ENCODE measurements at regions not wholly inside any gene's neighbourhood (a gene's known extent, or its start where the extent isn't known, plus 50 kb on each side); places are given as distances from the start of the nearest gene placed in this dataset.

DNA sequence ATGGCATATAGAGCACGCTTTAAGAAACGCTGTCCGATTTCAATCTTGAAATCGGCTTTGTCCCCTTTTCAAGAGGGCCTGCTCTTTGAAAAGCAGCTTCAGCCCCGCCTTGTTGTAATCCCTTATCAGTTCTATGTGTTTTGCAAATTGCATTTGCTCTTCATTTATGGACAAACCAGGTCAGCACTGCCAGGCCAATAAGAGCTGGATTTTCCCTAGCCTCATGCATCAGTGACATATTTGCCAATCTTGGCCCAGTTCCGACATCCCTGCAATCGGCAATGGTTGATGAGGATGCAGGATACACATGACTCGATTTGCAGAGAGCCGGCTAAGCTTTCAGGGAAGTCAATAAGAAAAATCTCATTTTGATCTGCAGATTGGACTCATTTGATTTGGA lies 529.1 kb upstream of the CLINT1 start:
- H3K9ac ChIP-seq (ENCODE audit: low read length), result no peak overlapping the region
- no peak overlapping the region for H3K27ac ChIP-seq (ENCODE audit: low read length)
- H3K4me1 ChIP-seq (ENCODE audit: control insufficient read depth, low read depth, low read length), result no peaks in the 10 kb centered on the region
- H3K36me3 ChIP-seq (ENCODE audit: control insufficient read depth, low read depth, low read length), result no peaks in the 10 kb centered on the region
- H3K4me3 ChIP-seq (ENCODE audit: low read length), result no peak overlapping the region
- H3K9me3 ChIP-seq (ENCODE audit: control insufficient read depth, low read depth, low read length), result no peaks in the 10 kb centered on the region
- no peaks in the 10 kb centered on the region for H3K27me3 ChIP-seq (ENCODE audit: control insufficient read depth, insufficient read depth, low read length)

DNA sequence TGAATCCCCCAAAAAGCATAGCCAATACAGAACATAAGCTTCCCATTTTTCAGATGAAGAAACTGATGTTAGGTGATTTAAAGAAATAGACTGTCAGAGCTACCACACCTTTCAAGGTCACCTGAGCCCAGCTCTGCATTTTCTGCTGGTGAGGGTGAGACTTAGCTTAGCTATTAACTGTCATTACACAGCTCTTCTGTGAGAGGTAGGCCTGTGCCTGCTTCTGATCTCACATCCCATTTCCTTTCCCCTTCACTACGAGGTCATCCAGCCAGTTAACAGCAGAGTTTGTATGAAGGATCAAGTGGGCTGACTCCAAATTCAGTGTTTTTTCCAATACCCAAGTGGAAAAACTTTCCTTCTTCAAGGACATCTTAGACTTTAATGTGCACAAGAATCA lies 528.6 kb upstream of the CLINT1 start:
- Histone ChIP-seq H3K9ac (ENCODE audit: low read length) (no peak overlapping the region), H3K4me3 (ENCODE audit: low read length) (no peak overlapping the region), H3K27ac (ENCODE audit: low read length) (no peak overlapping the region), H3K36me3 (ENCODE audit: control insufficient read depth, low read depth, low read length) (no peaks in the 10 kb centered on the region), H3K9me3 (ENCODE audit: control insufficient read depth, low read depth, low read length) (no peaks in the 10 kb centered on the region), H3K27me3 (ENCODE audit: control insufficient read depth, insufficient read depth, low read length) (no peaks in the 10 kb centered on the region), H3K4me1 (ENCODE audit: control insufficient read depth, low read depth, low read length) (no peaks in the 10 kb centered on the region)

DNA sequence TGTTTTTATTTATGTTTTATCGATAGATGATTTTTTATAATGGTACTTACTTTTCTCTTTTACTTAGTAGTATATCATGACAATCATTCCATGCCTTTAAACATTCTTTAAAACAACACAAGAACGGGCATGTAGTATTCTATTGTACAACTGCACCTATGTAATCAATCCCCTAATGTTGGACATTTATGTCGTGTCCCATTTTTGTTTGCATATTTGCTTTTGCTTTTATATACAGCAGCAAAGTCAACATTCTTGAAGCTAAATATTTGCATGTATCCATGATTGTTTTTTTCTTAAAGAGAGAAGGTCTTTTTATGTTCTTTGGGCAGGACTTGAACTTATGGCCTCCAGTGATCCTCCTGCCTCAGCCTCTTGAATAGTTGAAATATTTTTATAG lies 527.0 kb upstream of the CLINT1 start:
- Histone ChIP-seq H3K36me3 (ENCODE audit: control insufficient read depth, low read depth, low read length) (no peaks in the 10 kb centered on the region), H3K4me3 (ENCODE audit: low read length) (no peak overlapping the region), H3K9me3 (ENCODE audit: control insufficient read depth, low read depth, low read length) (no peaks in the 10 kb centered on the region), H3K27me3 (ENCODE audit: control insufficient read depth, insufficient read depth, low read length) (no peaks in the 10 kb centered on the region), H3K9ac (ENCODE audit: low read length) (no peak overlapping the region), H3K4me1 (ENCODE audit: control insufficient read depth, low read depth, low read length) (no peaks in the 10 kb centered on the region), H3K27ac (ENCODE audit: low read length) (no peak overlapping the region)

DNA sequence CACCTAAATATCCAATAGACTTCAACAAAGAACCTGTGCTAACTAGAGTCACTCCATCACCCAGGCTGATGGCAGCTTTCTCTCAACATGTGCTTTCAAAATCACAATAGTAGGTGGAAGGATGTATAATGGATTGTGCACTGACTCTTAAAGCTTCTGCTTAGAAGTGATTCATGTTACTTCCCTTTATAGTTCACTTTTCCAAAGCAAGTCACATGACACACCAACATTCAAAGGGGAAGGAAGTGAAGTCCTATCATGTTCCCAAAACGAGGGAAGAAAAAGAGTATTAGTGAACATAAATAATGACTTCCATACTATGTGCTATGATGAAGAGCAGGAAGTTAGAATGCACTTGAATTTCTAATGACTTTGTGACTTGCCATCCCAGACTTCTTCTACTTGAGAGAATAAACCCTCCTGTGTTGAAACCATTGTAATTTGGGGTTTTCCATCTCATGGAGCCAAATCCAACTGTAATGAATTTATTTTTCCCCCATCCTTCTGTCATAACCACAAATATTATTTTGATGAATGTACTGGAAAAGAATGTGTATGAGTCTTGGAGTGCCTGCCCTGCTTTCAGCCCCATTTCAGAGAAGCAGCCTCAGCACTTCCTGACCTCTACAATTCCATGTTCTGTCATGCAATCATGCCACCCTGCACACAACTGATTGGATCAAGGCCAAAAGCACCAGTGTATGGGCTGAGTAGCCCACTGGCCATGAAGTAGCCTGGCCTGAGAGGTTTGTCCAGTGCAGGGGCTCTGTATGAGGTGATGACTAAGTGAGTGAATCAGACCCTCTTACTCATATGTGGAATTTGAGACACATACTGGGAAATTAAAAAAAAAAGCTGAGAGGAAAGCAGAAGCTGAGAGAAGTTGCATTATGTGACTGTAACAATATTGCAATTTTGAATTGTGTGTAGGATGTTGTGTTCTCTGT lies 525.9 kb upstream of the CLINT1 start:
- Histone ChIP-seq H3K36me3 (ENCODE audit: control insufficient read depth, low read depth, low read length) (no peaks in the 10 kb centered on the region), H3K27ac (ENCODE audit: low read length) (no peak overlapping the region), H3K9ac (ENCODE audit: low read length) (no peak overlapping the region), H3K9me3 (ENCODE audit: control insufficient read depth, low read depth, low read length) (no peaks in the 10 kb centered on the region), H3K4me1 (ENCODE audit: control insufficient read depth, low read depth, low read length) (no peaks in the 10 kb centered on the region), H3K4me3 (ENCODE audit: low read length) (no peak overlapping the region), H3K27me3 (ENCODE audit: control insufficient read depth, insufficient read depth, low read length) (no peaks in the 10 kb centered on the region)

DNA sequence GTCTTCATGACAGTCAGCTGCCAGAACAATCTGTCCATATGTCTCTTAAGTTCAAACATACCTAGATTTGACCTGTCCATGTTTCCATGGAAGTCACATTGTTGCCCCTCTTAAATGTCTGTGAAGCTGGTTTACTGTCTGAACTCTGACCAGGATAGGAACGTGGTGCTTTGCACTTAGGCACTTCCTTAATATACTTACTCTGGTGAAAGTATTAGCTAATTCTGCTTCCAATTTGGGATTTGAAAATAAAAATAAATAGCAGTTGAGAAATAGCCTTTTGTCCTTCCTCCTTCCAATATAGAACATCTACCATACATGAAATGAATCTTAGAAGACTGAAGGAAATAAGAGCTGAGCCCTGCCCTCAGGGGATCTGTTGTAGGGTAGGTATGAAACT lies 524.5 kb upstream of the CLINT1 start:
- no peak overlapping the region for H3K9ac ChIP-seq (ENCODE audit: low read length)

DNA sequence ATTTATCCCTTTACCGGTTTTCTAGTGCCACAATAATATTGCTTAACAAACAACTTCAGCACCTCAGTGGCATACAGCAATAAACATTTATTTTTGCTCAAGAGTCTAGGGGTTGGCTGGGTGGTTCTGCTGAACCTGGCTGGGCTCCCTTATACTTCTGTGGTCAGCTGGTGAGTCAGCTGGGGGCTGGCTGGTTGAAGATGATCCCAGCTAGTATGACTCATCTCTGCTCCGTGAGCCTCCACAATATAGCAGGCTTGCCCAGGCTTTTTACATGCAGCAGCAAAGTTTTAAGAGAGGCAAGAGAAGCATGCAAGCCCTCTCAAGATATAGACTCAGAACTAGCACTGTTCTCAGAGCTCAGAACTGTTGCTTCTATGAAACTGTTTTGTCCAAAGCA lies 523.5 kb upstream of the CLINT1 start:
- H3K36me3 ChIP-seq (ENCODE audit: control insufficient read depth, low read depth, low read length), result no peaks in the 10 kb centered on the region
- H3K9ac ChIP-seq (ENCODE audit: low read length), result no peak overlapping the region
- H3K4me1 ChIP-seq (ENCODE audit: control insufficient read depth, low read depth, low read length), result no peaks in the 10 kb centered on the region
- H3K4me3 ChIP-seq (ENCODE audit: low read length), result no peak overlapping the region
- no peaks in the 10 kb centered on the region for H3K9me3 ChIP-seq (ENCODE audit: control insufficient read depth, low read depth, low read length)
- no peaks in the 10 kb centered on the region for H3K27me3 ChIP-seq (ENCODE audit: control insufficient read depth, insufficient read depth, low read length)
- H3K27ac ChIP-seq (ENCODE audit: low read length), result no peak overlapping the region

More for the DNA sequence above, 524.5 kb upstream of the CLINT1 start:
- H3K27ac ChIP-seq (ENCODE audit: low read length), result no peak overlapping the region
- H3K4me3 ChIP-seq (ENCODE audit: low read length), result no peak overlapping the region
- H3K36me3 ChIP-seq (ENCODE audit: control insufficient read depth, low read depth, low read length), result no peaks in the 10 kb centered on the region
- no peaks in the 10 kb centered on the region for H3K9me3 ChIP-seq (ENCODE audit: control insufficient read depth, low read depth, low read length)
- H3K27me3 ChIP-seq (ENCODE audit: control insufficient read depth, insufficient read depth, low read length), result no peaks in the 10 kb centered on the region
- H3K4me1 ChIP-seq (ENCODE audit: control insufficient read depth, low read depth, low read length), result no peaks in the 10 kb centered on the region

DNA sequence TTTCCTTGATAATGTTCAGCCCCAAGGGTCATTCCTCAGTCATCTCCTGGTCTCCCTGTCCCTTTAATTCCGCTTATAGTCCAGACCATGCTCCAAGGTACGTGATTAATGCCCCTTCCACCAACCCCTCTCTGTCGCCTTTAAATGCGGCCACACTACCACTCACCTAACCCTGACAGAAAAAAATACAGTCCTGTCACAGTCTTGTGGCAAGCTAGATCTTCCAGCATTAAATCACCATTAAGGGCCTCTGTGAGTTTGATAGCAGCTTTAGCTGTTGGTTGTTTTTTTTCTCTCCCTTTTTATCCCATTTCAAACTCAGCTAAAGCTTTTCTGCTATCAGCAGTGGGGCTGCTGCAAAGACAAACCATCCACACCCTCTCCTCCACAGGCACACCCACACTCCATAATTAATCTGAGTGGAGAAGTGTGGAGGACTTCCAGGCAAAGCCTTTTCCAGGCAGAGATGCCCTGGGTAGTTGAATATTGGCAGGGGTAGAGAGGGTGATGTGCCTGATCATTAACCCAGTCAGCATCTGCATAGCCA lies 522.7 kb upstream of the CLINT1 start:
- H3K4me3 ChIP-seq (ENCODE audit: low read length), result no peak overlapping the region
- no peaks in the 10 kb centered on the region for H3K9me3 ChIP-seq (ENCODE audit: control insufficient read depth, low read depth, low read length)
- no peak overlapping the region for H3K9ac ChIP-seq (ENCODE audit: low read length)
- H3K4me1 ChIP-seq (ENCODE audit: control insufficient read depth, low read depth, low read length), result no peaks in the 10 kb centered on the region
- no peaks in the 10 kb centered on the region for H3K27me3 ChIP-seq (ENCODE audit: control insufficient read depth, insufficient read depth, low read length)
- no peak overlapping the region for H3K27ac ChIP-seq (ENCODE audit: low read length)
- H3K36me3 ChIP-seq (ENCODE audit: control insufficient read depth, low read depth, low read length), result no peaks in the 10 kb centered on the region

DNA sequence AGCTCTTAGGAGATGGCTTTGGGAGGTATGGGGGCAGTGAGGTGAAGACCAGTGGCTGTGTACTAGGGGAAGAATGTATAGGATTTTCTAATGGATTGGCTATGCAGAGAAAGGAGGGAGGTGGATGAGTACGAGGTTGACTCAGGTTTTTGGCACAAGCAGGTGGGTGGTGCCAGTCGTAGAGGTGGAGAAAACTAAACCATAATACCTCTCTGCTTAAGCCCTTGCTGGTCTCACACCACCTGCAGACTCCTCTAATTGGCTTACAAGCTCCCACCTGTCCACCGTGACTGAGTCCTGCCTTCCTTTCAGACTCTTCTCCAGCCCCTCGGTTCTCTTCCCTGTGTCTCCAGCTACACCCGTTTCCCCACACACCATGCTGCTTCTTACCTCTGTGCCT lies 521.7 kb upstream of the CLINT1 start:
- Histone ChIP-seq H3K4me3 (ENCODE audit: low read length) (no peak overlapping the region), H3K27me3 (ENCODE audit: control insufficient read depth, insufficient read depth, low read length) (no peaks in the 10 kb centered on the region), H3K9ac (ENCODE audit: low read length) (no peak overlapping the region), H3K27ac (ENCODE audit: low read length) (no peak overlapping the region), H3K4me1 (ENCODE audit: control insufficient read depth, low read depth, low read length) (no peaks in the 10 kb centered on the region), H3K9me3 (ENCODE audit: control insufficient read depth, low read depth, low read length) (no peaks in the 10 kb centered on the region), H3K36me3 (ENCODE audit: control insufficient read depth, low read depth, low read length) (no peaks in the 10 kb centered on the region)

DNA sequence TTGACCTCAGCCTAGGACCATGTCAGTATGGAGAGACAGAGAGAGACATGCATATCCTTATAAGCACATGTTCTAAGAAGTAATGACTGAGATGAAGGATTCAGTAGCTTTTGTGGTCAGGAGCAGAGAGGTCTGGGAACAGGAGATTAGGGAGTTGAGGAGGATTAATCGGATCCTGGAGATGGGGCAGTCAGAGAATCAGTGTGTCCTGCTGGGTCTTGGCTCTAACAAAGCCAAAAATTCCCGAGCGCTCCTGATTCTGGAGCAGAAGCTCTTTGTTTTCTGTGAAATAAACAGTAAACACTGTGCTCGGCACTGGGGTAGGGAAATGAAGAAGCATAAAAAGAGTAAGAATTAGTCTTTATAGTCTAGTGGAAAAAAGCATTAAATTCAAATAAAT lies 520.0 kb upstream of the CLINT1 start:
- H3K9me3 ChIP-seq (ENCODE audit: control insufficient read depth, low read depth, low read length), result no peaks in the 10 kb centered on the region
- no peak overlapping the region for H3K27ac ChIP-seq (ENCODE audit: low read length)
- no peak overlapping the region for H3K9ac ChIP-seq (ENCODE audit: low read length)
- no peaks in the 10 kb centered on the region for H3K36me3 ChIP-seq (ENCODE audit: control insufficient read depth, low read depth, low read length)
- H3K4me3 ChIP-seq (ENCODE audit: low read length), result no peak overlapping the region
- H3K27me3 ChIP-seq (ENCODE audit: control insufficient read depth, insufficient read depth, low read length), result no peaks in the 10 kb centered on the region
- no peaks in the 10 kb centered on the region for H3K4me1 ChIP-seq (ENCODE audit: control insufficient read depth, low read depth, low read length)

DNA sequence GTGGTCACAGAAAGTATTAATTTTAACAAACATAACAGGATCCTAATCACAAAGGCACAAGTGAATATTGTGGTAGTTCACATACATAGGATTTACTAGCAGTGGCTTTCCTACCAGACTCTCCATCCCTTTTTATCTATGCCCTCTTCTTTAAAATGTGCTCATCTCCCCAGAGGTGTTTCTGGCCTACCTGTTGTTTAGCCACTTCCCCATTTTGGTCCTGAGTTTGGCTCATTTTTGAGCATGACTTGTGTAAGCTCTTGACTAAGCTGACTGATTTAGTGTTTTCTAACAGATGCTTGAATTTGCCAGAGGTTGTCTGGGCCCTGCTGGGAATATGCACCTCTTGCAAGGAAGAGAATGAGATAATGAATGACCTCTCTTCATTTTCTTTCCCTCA lies 517.7 kb upstream of the CLINT1 start:
- no peak overlapping the region for H3K4me3 ChIP-seq (ENCODE audit: low read length)

DNA sequence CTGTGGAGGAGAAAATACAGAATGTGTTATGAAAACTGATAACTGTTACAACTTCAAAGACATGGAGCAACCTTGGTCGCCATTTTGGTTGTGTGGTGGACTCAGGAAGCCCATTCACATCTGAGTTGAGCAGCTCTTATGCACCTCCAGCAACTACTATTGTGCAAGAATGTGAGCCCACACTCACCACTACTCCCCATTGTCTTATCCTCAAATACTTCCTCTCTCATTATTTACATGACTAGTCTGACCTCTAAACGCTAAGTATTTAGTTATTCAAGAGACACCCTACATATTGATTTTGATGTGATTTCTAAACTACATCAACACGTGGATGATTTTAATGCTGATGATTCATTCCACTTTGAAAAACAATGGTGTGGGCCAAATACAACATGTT lies 516.6 kb upstream of the CLINT1 start:
- H3K27me3 ChIP-seq (ENCODE audit: control insufficient read depth, insufficient read depth, low read length), result no peaks in the 10 kb centered on the region
- no peak overlapping the region for H3K4me3 ChIP-seq (ENCODE audit: low read length)
- H3K27ac ChIP-seq (ENCODE audit: low read length), result no peak overlapping the region
- no peaks in the 10 kb centered on the region for H3K4me1 ChIP-seq (ENCODE audit: control insufficient read depth, low read depth, low read length)
- no peak overlapping the region for H3K9ac ChIP-seq (ENCODE audit: low read length)
- no peaks in the 10 kb centered on the region for H3K36me3 ChIP-seq (ENCODE audit: control insufficient read depth, low read depth, low read length)
- no peaks in the 10 kb centered on the region for H3K9me3 ChIP-seq (ENCODE audit: control insufficient read depth, low read depth, low read length)

More for the DNA sequence above, 517.7 kb upstream of the CLINT1 start:
- no peaks in the 10 kb centered on the region for H3K9me3 ChIP-seq (ENCODE audit: control insufficient read depth, low read depth, low read length)
- no peak overlapping the region for H3K27ac ChIP-seq (ENCODE audit: low read length)
- no peaks in the 10 kb centered on the region for H3K4me1 ChIP-seq (ENCODE audit: control insufficient read depth, low read depth, low read length)
- no peaks in the 10 kb centered on the region for H3K27me3 ChIP-seq (ENCODE audit: control insufficient read depth, insufficient read depth, low read length)
- H3K36me3 ChIP-seq (ENCODE audit: control insufficient read depth, low read depth, low read length), result no peaks in the 10 kb centered on the region
- no peak overlapping the region for H3K9ac ChIP-seq (ENCODE audit: low read length)

Measured in iPS-18a (cell line).